ENCODE measurements at regions not wholly inside any gene's neighbourhood (a gene's known extent, or its start where the extent isn't known, plus 50 kb on each side); places are given as distances from the start of the nearest gene placed in this dataset.
"Not testable (repeated sequence)": the region's sequence is repeated elsewhere in the genome, so short reads cannot be mapped to it uniquely, and the experiment has no call there.

DNA sequence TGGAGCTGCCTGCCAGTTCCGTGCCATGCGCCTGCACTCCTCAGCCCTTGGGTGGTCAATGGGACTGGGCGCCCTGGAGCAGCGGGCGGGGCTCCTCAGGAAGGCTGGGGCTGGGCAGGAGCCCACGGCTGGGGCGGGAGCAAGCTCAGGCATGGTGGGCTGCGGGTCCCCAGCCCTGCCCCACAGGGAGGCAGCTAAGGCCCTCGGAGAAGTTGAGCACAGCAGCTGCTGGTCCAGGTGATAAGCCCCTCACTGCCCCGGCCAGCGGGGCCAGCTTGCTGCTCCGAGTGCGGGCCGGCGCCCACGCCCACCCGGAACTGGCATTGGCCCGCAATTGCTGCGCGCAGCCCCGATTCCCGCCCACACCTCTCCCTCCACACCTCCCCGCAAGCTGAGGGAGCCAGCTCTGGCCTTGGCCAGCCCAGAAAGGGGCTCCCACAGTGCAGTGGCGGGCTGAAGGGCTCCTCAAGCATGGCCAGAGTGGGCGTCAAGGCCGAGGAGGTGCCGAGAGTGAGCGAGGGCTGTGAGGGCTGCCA lies 280.3 kb upstream of the SGCG start:
- TF ChIP-seq CREB1 (CRISPR knock-in tag; IDR thresholded peaks at IDR 0.05; ENCODE audit: low read depth); CTCF (conservative IDR thresholded peaks at IDR 0.05; ENCODE audit: low read depth in 2 of 2); POLR2AphosphoS5 (IDR thresholded peaks at IDR 0.05; ENCODE audit: low read depth); JUNB (IDR thresholded peaks at IDR 0.05; ENCODE audit: unreplicated experiment); REST (IDR thresholded peaks at IDR 0.05; ENCODE audit: unreplicated experiment); ZNF331 (CRISPR knock-in tag; IDR thresholded peaks at IDR 0.05; ENCODE audit: low read depth); EZH2phosphoT487 (IDR thresholded peaks at IDR 0.05; ENCODE audit: unreplicated experiment); EZH2 (IDR thresholded peaks at IDR 0.05; ENCODE audit: low read depth, unreplicated experiment); STAT1 (IDR thresholded peaks at IDR 0.05; ENCODE audit: unreplicated experiment); NANOG (IDR thresholded peaks at IDR 0.05; ENCODE audit: borderline replicate concordance); ETS1 (IDR thresholded peaks at IDR 0.05); ZNF114 (CRISPR knock-in tag; IDR thresholded peaks at IDR 0.05): not testable (repeated sequence)
- TF ChIP-seq, protein P1, sequence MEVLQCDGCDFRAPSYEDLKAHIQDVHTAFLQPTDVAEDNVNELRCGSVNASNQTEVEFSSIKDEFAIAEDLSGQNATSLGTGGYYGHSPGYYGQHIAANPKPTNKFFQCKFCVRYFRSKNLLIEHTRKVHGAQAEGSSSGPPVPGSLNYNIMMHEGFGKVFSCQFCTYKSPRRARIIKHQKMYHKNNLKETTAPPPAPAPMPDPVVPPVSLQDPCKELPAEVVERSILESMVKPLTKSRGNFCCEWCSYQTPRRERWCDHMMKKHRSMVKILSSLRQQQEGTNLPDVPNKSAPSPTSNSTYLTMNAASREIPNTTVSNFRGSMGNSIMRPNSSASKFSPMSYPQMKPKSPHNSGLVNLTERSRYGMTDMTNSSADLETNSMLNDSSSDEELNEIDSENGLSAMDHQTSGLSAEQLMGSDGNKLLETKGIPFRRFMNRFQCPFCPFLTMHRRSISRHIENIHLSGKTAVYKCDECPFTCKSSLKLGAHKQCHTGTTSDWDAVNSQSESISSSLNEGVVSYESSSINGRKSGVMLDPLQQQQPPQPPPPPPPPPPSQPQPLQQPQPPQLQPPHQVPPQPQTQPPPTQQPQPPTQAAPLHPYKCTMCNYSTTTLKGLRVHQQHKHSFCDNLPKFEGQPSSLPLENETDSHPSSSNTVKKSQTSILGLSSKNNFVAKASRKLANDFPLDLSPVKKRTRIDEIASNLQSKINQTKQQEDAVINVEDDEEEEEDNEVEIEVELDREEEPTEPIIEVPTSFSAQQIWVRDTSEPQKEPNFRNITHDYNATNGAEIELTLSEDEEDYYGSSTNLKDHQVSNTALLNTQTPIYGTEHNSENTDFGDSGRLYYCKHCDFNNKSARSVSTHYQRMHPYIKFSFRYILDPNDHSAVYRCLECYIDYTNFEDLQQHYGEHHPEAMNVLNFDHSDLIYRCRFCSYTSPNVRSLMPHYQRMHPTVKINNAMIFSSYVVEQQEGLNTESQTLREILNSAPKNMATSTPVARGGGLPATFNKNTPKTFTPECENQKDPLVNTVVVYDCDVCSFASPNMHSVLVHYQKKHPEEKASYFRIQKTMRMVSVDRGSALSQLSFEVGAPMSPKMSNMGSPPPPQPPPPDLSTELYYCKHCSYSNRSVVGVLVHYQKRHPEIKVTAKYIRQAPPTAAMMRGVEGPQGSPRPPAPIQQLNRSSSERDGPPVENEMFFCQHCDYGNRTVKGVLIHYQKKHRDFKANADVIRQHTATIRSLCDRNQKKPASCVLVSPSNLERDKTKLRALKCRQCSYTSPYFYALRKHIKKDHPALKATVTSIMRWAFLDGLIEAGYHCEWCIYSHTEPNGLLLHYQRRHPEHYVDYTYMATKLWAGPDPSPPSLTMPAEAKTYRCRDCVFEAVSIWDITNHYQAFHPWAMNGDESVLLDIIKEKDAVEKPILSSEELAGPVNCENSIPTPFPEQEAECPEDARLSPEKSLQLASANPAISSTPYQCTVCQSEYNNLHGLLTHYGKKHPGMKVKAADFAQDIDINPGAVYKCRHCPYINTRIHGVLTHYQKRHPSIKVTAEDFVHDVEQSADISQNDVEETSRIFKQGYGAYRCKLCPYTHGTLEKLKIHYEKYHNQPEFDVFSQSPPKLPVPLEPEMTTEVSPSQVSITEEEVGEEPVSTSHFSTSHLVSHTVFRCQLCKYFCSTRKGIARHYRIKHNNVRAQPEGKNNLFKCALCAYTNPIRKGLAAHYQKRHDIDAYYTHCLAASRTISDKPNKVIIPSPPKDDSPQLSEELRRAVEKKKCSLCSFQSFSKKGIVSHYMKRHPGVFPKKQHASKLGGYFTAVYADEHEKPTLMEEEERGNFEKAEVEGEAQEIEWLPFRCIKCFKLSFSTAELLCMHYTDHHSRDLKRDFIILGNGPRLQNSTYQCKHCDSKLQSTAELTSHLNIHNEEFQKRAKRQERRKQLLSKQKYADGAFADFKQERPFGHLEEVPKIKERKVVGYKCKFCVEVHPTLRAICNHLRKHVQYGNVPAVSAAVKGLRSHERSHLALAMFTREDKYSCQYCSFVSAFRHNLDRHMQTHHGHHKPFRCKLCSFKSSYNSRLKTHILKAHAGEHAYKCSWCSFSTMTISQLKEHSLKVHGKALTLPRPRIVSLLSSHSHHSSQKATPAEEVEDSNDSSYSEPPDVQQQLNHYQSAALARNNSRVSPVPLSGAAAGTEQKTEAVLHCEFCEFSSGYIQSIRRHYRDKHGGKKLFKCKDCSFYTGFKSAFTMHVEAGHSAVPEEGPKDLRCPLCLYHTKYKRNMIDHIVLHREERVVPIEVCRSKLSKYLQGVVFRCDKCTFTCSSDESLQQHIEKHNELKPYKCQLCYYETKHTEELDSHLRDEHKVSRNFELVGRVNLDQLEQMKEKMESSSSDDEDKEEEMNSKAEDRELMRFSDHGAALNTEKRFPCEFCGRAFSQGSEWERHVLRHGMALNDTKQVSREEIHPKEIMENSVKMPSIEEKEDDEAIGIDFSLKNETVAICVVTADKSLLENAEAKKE (CRISPR knock-in tag; IDR thresholded peaks at IDR 0.05): not testable (repeated sequence)

All from GM23338 (cell line).